ENCODE measurements at regions not wholly inside any gene's neighbourhood (a gene's known extent, or its start where the extent isn't known, plus 50 kb on each side); places are given as distances from the start of the nearest gene placed in this dataset.

- H3K36me3 ChIP-seq (replicated peaks), result no peaks in the 10 kb centered on the region
- no peaks in the 10 kb centered on the region for H3K27me3 ChIP-seq (replicated peaks)
- in situ Hi-C loops (cut with HindIII; ENCODE audit: low pct_ligation_motif_present, low sequenced_read_pairs), result no loop called here
- no peak overlapping the region for H3K4me3 ChIP-seq (ENCODE audit: low read depth, low read length)
- TF ChIP-seq CTCF (IDR thresholded peaks at IDR 0.05; ENCODE audit: low read depth, low read length, missing control alignments), result no peak
- DNase-seq, result no peak
- H3K27ac ChIP-seq, result no peak overlapping the region
Measured at GRCh38 chr7:68518060-68518459, 1080.2 kb upstream of the AUTS2 start.

- no peak for DNase-seq
- Histone ChIP-seq H3K27me3 (replicated peaks) (no peaks in the 10 kb centered on the region), H3K27ac (no peak overlapping the region), H3K4me3 (ENCODE audit: low read depth, low read length) (no peak overlapping the region), H3K36me3 (replicated peaks) (no peaks in the 10 kb centered on the region)
- no peak for TF ChIP-seq CTCF (IDR thresholded peaks at IDR 0.05; ENCODE audit: low read depth, low read length, missing control alignments)
- in situ Hi-C loops (cut with HindIII; ENCODE audit: low pct_ligation_motif_present, low sequenced_read_pairs), result no loop called here
Measured at GRCh38 chr7:68524126-68524525, 1074.1 kb upstream of the AUTS2 start.

GRCh38 chr7:68529221-68529620 lies 1069.1 kb upstream of the AUTS2 start:
- in situ Hi-C loops (cut with HindIII; ENCODE audit: low pct_ligation_motif_present, low sequenced_read_pairs), result no loop called here
- Histone ChIP-seq H3K27me3 (replicated peaks) (no peaks in the 10 kb centered on the region), H3K36me3 (replicated peaks) (no peaks in the 10 kb centered on the region), H3K27ac (no peak overlapping the region), H3K4me3 (ENCODE audit: low read depth, low read length) (no peak overlapping the region)
- no peak for DNase-seq
- TF ChIP-seq CTCF (IDR thresholded peaks at IDR 0.05; ENCODE audit: low read depth, low read length, missing control alignments), result no peak

GRCh38 chr7:68535266-68535665 lies 1063.0 kb upstream of the AUTS2 start:
- H3K36me3 ChIP-seq (replicated peaks), result no peaks in the 10 kb centered on the region
- no peak overlapping the region for H3K27ac ChIP-seq
- DNase-seq, result no peak
- no peak overlapping the region for H3K4me3 ChIP-seq (ENCODE audit: low read depth, low read length)
- no peaks in the 10 kb centered on the region for H3K27me3 ChIP-seq (replicated peaks)
- in situ Hi-C loops (cut with HindIII; ENCODE audit: low pct_ligation_motif_present, low sequenced_read_pairs), result no loop called here
- TF ChIP-seq CTCF (IDR thresholded peaks at IDR 0.05; ENCODE audit: low read depth, low read length, missing control alignments), result no peak

GRCh38 chr7:68537051-68537773 lies 1061.1 kb upstream of the AUTS2 start:
- H3K27ac ChIP-seq, result no peak overlapping the region
- H3K27me3 ChIP-seq (replicated peaks), result no peaks in the 10 kb centered on the region
- H3K4me3 ChIP-seq (ENCODE audit: low read depth, low read length), result no peak overlapping the region
- H3K36me3 ChIP-seq (replicated peaks), result no peaks in the 10 kb centered on the region
- no peak for TF ChIP-seq CTCF (IDR thresholded peaks at IDR 0.05; ENCODE audit: low read depth, low read length, missing control alignments)
- in situ Hi-C loops (cut with HindIII; ENCODE audit: low pct_ligation_motif_present, low sequenced_read_pairs), result no loop called here
- DNase-seq, result no peak

GRCh38 chr7:68537774-68538071 lies 1060.6 kb upstream of the AUTS2 start:
- DNase-seq, result no peak
- in situ Hi-C loops (cut with HindIII; ENCODE audit: low pct_ligation_motif_present, low sequenced_read_pairs), result no loop called here

More at GRCh38 chr7:68537774-68538071, 1060.6 kb upstream of the AUTS2 start:
- H3K27ac ChIP-seq, result no peak overlapping the region
- no peaks in the 10 kb centered on the region for H3K27me3 ChIP-seq (replicated peaks)
- H3K4me3 ChIP-seq (ENCODE audit: low read depth, low read length), result no peak overlapping the region
- H3K36me3 ChIP-seq (replicated peaks), result no peaks in the 10 kb centered on the region
- TF ChIP-seq CTCF (IDR thresholded peaks at IDR 0.05; ENCODE audit: low read depth, low read length, missing control alignments), result no peak
